NCI-H187 (cell line): ENCODE measurements at regions not wholly inside any gene's neighbourhood (a gene's known extent, or its start where the extent isn't known, plus 50 kb on each side); places are given as distances from the start of the nearest gene placed in this dataset.
"Not testable (repeated sequence)": the region's sequence is repeated elsewhere in the genome, so short reads cannot be mapped to it uniquely, and the experiment has no call there.

Experiments used
- DNase-seq, 2 experiments: peaks; one replicate each; lab custom pipeline; 2025; lab: John Stamatoyannopoulos, UW

DNA sequence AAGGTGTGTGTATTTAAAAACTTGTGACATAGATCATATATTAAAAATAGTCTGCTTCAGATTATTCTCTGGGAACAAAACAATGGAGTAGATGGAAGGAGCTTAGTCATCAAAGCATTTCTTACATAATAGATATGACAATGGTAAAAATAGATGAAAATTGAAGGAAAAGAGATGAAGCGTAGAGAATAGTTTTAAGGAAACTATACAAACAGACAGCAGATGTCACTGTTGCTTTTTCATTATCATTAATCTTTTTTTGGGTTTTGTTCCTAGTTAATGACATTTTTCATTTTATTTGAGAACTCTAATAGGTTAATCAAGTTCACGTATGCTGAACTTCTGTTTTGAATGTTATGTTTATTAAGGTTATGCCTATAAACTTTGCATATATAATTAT, 149.2 kb upstream of the FBXO33 start:
- DNase-seq: no peak

DNA sequence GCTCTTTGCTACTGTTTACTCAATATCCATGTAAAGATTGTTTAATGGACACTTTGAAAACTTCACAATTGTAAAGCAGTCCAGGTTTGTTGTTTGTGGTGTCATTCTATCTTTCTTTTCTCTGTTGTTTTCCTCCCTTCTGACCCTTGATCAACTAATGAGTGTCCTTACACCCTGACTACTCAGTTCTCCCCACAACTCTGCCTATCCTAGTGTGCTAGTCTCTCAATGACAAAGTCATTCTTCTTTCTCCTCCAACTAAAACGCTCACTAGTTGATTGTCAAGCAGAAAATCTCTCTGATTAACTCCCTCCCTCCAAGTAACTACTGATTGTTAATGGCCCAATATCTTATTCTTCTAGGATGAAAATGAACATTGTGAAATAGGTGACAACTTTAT, 148.5 kb upstream of the FBXO33 start:
- DNase-seq: no peak

DNA sequence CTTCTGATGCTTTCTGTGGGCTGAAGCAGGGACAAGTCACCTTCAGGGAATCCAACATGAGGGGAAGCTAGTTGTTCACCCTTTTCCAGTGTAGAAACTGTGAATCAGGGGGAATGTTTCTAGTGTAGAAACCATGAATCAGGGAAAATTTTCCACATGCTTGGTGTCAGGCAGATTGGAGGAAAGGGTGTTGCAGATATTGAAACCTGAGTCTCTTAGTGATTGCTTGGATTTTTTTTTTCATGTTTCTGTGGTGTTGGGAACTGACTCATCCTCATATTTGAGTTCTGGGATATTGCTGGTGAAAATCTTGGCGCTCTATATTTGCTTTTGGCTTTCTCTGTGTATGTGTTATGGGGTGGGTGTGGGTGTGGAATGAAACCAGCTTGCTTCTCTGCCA, 144.5 kb upstream of the FBXO33 start:
- DNase-seq: no peak

DNA sequence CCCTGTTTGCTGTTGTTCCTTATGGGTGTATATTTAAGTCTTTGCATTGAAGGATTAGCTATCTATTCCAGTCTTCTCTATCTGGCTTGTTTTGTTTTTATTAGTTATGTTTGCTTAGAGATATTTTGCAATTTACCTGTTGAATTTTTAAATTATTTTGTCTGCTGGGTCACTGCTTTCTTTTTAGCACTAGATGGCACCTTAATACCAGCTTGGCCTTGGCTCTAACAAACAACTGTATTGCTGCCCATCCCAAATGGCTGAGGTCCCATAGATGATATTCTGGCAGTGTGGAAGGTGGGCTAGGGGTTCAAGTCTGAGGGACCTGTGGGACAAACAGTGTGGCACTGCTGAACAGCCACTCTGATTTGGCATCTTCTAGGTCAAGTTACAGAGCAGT, 144.0 kb upstream of the FBXO33 start:
- no peak for DNase-seq

DNA sequence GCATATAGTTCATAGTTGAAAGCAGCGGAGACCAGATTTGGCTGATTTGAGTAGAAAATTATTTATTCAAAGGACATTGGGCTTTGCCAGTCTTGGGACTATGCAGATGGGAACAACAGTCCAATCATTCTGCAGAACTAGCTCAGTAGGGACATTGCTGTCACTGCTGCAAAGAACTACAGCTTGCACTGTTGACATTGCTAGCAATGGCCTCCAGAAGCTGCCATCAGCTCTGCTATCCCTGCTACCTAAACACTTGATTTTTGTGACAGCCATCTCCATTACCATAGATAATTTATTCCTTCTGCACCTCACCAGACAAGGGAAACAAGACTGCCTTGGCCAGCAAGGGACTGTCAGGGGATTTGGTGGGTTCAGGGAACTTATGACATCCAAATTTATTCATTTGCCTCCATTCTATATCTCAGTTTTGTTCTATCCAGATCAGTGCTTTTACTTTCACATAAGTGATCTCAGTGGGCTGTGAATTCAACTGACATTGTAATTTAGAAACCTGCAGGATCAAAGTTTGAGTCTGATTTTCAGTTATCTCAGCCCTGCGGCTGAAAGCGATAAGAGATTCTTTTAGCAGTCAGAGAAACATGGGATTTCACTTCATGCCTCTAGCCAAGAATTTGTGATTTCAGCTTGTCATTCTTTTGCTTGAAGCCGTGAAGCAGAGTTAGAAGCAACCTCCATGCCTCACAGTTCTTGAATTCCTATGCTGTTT, 136.7 kb upstream of the FBXO33 start:
- no peak for DNase-seq

DNA sequence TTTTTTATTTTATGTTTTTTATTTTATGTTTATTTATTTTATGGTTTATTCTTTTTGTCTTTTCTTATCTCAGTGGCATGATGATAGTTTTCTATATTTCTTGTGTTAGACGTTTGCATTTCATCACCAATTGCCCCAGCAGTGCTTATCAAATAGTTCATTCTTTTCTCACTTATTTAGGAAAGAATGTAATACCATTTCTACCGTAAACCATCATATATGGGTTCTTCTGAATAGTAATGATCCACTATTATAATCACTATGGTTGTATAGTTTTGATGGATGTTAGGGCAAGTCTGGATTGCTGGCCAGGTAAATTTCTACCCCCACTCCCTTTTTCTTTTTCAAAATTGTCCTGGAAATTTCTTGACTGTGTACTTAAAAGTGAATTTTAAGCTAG, 134.6 kb upstream of the FBXO33 start:
- DNase-seq: no peak

DNA sequence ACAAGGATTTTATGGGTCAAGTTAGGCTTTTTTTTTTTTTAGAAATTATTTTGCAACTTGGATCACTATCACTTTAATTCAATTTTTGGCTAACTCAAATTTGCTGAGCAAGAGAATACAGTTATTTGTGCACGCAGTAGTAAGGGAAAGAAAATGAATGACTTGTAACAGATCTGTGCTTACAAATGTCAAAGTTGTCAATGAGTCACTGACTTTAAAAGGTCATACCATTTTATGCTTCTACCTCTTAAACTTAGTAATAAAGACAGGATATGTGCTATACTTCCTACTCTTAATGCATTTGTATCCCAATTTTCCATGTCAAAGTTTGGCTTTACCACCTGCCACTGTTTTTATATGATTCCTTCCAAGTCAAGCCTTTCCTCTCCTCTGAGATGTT, 131.1 kb upstream of the FBXO33 start:
- no peak for DNase-seq

DNA sequence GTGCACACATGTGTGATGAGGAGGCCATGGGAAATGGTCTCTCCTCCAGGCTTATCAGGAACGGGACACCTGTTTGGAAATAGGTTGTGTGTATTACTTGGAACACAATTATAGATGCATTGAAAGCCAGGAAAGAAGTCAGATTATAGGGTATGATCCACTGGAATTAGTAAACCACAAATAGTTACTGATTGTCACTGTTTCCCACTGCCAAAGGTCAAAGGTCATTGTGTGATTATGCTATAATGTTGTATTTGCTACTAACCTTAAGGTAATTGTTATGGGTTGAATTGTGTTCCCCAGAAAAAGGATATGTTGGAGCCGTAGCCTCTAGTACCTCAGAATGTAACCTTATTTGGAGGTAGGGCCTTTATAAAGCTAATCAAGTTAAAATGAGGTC, 129.9 kb upstream of the FBXO33 start:
- no peak for DNase-seq

DNA sequence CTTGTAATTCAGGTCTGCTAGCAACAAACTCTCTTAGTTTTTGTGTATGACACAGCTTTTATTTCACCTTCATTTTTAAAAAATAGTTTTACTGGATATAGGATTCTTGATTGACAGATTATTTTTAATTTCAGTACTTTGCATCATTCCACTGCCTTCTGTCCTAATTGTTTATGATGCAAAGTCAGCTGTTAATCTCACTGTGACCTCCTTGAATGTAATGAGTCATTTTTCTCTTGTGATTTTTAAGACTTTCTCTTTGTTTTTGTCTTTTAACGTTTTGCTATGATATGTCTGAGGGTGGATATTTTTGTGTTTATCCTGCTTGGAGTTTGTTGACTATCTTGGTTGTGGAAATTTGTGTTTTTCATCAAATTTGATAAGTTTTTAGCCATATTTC, 126.3 kb upstream of the FBXO33 start:
- DNase-seq: no peak

DNA sequence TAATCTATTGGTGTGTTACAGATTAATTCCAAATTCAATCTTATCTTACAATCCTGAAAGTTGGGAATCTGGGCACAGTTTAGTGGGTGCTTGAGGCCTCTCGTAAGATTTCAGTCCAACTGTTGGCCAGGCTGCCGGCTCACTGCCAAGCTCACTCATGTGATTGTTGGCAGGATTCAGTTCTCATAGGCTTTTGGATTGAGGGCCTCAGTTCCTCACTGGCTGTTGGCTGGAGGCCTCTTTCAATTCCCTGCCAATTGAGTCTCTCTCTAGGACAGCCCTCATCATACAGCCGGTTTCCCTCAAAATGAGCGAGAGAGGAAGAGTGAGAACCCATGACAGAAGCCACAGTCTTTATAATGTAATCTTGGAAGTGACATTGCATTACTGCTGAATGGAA, 123.5 kb upstream of the FBXO33 start:
- no peak for DNase-seq

DNA sequence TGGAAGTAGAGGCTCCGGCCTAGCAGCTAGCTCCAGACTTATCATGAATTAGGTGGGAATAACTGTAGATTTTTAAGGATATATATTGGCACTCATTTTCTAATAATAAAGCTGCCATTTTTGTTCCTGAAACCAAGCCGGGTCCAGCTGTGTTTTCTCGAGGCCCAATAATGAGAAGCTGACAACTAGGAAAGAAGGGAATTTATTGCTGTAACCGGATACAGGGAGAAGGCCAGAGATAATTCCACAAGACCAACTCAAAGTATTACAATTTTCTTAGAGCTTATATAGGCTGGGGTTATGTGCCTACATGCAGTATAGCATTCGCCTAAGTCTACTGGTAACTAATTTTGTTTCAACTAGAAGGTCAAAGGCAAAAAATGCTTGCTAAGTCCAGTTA, 122.3 kb upstream of the FBXO33 start:
- no peak for DNase-seq

DNA sequence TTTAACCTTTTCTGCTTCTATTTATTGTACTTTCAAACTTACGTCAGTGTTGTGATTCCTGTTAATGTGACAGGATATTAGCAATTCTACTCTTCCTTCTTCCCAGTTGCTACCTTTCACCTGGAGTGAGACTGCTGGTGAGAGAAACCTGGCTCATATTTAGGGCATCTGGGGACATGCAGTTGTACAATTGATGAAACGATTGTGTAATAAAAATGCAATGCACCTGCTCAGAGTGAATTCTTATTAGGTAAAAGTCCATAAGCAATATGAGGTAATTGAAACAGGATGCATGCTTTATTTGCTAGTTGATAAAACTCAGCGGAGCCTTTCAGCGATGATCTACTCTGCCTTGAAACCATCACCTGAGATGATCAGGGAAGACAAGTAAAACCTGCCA, 116.1 kb upstream of the FBXO33 start:
- no peak for DNase-seq

DNA sequence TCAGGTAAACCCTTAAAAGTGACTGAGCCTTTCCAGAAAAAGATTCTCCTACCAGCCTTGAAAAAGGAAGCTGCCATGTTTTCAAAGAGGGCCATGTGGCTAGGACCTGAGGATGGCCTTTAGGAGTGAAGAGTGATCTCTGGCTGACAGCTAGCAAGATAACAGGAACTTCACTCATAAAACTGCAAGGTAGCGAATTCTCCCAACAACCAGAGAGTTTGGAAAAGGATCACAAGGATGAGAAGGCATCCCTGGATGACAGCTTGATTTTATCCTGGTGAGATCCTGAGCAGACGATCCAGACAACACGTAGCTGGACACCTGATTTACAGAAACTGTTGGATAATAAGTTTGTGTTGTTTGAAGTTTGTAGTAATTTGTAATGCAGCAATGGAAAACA, 115.6 kb upstream of the FBXO33 start:
- no peak for DNase-seq

DNA sequence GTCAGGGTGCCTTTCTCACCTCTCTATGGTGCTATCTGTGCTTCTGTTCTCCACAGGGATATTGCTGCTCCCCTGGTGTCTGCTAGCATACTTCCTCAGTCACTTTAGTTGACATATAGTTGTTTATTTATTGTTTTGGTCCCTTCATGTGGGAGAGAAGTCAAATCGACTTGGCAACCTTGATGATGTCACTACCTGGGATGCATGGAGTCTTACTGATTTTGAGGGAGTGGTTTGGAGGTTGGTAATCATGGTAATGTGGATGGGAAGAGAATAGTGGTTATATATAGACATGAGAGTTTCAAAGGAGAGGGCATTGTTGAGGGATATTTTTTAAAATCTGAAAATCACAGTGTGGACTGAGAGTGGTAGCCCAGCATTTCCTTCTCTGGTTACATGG, 73.6 kb upstream of the FBXO33 start:
- DNase-seq: no peak

DNA sequence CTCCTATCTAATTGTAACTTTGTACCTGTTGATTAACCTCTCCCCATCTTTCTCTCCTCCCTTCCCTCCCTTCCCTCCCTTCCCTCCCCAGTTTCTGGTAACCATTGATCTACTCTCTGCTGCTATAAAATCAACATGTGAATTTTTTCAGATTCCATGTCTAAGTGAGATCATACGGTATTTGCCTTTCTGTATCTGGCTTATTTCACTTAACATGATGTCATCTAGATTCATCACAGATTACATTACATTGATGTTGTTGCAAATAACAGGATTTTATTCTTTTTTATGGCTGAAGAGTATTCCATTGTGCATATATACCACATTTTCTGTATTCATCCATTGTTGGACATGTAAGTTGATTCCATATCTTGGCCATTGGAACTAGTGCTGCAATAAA, 68.0 kb upstream of the FBXO33 start:
- no peak for DNase-seq

DNA sequence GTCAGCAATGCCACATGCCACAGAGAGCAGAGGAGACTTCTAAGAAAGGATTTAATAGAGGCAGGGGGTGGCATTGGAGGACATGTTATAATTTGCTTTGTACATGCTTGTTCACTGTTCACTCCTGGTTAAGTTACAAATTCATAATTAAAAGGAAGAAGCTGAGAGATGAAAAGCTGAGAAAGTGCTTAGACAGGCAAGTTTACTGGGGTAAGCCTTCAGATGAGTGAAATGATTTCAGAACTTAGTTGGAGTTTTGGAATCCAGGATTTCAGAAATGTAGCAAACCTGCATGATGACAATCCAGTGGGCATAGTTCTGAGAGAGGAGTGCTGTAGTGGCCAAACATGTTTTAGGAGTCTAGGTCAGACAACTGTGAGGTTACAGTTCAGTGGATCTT, 67.3 kb upstream of the FBXO33 start:
- DNase-seq: no peak

DNA sequence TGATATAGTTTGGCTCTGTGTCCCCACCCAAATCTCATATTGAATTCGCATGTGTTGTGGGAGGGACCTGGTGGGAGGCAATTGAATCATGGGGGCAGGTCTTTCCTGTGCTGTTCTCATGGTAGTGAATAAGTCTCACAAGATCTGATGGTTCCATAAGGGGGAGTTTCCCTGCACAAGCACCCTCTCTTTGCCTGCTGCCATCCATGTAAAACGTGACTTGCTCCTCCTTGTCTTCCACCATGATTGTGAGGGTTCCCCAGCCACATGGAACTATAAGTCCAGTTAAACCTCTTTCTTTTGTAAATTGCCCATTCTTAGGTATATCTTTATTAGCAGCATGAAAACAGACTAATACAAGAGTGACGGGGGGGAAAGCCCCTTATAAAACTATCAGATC, 65.4 kb upstream of the FBXO33 start:
- DNase-seq: not testable (repeated sequence)

DNA sequence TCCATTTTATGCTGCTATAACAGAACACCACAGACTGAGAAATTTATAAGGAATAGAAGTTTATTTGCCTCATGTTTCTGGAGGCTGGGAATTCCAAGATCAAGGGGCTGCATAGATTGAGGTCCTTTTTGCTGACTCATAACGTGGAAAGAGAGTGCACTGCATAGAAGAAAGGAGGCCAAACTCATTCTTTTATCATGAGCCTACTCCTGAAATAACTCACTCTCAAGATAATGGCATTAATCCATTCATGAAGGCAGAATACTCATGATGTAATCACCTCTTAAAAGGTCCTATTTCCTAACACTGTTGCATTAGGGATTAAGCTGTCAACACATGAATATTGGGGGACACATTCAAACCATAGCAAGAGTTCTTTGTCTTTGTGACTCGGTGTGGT, 60.0 kb upstream of the FBXO33 start:
- no peak for DNase-seq

DNA sequence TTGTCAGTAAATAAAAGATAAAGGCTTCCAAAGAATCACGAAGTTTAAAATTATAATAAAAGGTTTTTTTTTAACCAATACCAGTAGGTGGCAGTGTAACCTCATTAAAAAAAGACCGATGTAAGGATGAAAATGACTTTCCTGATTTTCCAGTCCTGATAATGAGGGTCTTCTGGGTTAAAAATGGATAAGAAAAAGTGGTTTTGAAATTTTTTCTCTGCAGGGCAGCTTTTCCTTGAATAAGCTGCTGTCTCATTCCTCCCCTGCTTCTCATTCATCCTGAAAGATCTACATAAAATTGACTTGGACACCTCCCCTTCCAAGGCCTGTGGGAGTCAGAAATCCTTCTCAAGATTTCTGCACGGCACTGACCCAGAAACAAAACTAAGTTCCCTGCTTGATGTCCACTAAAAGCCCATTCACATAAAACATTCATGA, 58.9 kb upstream of the FBXO33 start:
- no peak for DNase-seq

DNA sequence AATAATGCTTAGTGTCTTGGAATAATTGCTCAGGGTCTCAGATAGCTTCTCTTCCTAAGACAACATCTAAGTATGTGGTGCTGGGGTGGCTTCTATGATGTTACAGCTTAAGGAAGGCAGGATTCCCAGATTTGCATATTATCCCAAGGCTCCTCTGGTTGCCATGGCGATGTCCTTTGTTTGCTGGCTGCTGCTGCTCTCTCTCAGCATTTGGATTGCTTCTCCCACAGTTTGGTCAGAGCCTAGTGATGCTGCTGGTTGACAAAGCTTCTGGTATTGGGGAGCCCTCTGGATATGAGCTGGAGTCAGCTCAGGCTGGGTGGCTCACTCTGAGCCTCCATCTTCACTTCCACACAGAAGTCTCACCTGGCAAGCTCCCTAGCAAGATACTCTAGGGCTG, 56.4 kb upstream of the FBXO33 start:
- no peak for DNase-seq

DNA sequence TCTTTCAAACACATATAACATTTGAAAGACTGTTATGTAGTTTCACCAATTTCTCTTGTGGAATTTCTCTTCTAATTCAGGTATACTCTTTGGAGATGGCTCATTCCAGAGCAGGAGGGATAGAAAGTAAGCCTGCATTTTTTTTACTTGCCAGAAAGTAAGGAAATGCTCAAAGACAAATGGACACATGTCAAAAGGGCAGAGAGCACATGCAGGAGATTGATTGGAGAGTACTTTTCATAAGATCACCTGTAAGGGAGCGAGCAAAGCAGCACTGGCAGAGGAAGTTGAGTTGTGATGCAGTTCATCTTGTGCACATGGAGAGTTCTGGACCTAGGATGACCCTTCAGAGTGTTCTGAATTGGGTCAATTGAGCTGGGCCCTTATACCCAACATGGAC, 51.4 kb upstream of the FBXO33 start:
- DNase-seq: no peak
